A673 (cell line): ENCODE measurements at regions not wholly inside any gene's neighbourhood (a gene's known extent, or its start where the extent isn't known, plus 50 kb on each side); places are given as distances from the start of the nearest gene placed in this dataset.
A peak's percentile ranks its signal among the peaks of the same experiment; 100 is the strongest.
"Not testable (repeated sequence)": the region's sequence is repeated elsewhere in the genome, so short reads cannot be mapped to it uniquely, and the experiment has no call there.

Experiments
- BruUV-seq: library from RNA; stranded (reverse); fragments of 400-500 nt; replicated peaks from 2 replicates; lab custom pipeline; 2021; lab: Mats Ljungman, UMichigan
- CTCF ChIA-PET: fragments of 300-600 bp; sonication (Branson Sonifier 250); formaldehyde crosslinking; loops from one replicate; lab custom pipeline; 2022; ENCODE audit warnings: antibody characterized with exemption; lab: Charles Lee
- POLR2A ChIA-PET: fragments of 300-600 bp; sonication (Branson Sonifier 250); formaldehyde crosslinking; loops from one replicate; lab custom pipeline; 2022; ENCODE audit warnings: antibody characterized with exemption; ENCODE audit not compliant: low non-redundant PET; lab: Charles Lee
- DNase-seq: peaks from one replicate; pipeline ENCODE4 v3.0.0-alpha.2; 2015; ENCODE audit warnings: low spot score
- H3K27ac ChIP-seq: fragments of 200-600 bp; sonication (generic); 2 replicates; pipeline ENCODE4 v1.5.1; 2016; ENCODE audit warnings: mixed run types, low read depth, mild to moderate bottlenecking, mixed read lengths, antibody characterized with exemption, low read length; ENCODE audit not compliant: poor library complexity, severe bottlenecking
- H3K27me3 ChIP-seq: fragments of 200-600 bp; sonication (generic); replicated peaks from 2 replicates; pipeline ENCODE4 v1.6.1; 2017; ENCODE audit warnings: mixed run types, low read depth, mild to moderate bottlenecking, mixed read lengths, antibody characterized with exemption, low read length; ENCODE audit not compliant: insufficient read depth, poor library complexity
- H3K36me3 ChIP-seq: fragments of 200-600 bp; sonication (generic); 2 replicates; pipeline ENCODE4 v1.6.1; 2016; ENCODE audit warnings: mixed run types, mild to moderate bottlenecking, mixed read lengths, antibody characterized with exemption, low read length; ENCODE audit not compliant: insufficient read depth, poor library complexity, severe bottlenecking
- H3K4me1 ChIP-seq: fragments of 200-600 bp; sonication (generic); 2 replicates; pipeline ENCODE4 v1.6.1; 2017; ENCODE audit warnings: mixed run types, mild to moderate bottlenecking, mixed read lengths, antibody characterized with exemption, low read length; ENCODE audit not compliant: insufficient read depth, poor library complexity, severe bottlenecking
- H3K4me3 ChIP-seq: fragments of 200-600 bp; sonication (generic); 2 replicates; pipeline ENCODE4 v1.5.1; 2016; ENCODE audit warnings: low read depth, mixed run types, mild to moderate bottlenecking, mixed read lengths, low read length; ENCODE audit not compliant: poor library complexity, severe bottlenecking
- H3K9me3 ChIP-seq: fragments of 200-600 bp; sonication (generic); 2 replicates; pipeline ENCODE4 v1.6.1; 2016; ENCODE audit warnings: mixed run types, low read depth, mild to moderate bottlenecking, mixed read lengths, antibody characterized with exemption, low read length; ENCODE audit not compliant: poor library complexity, severe bottlenecking
- EZH2 ChIP-seq: fragments of 200-600 bp; sonication (generic); IDR thresholded peaks from 2 replicates; pipeline ENCODE4 v1.6.1; 2017; ENCODE audit warnings: borderline replicate concordance, low read depth, mild to moderate bottlenecking, mixed read lengths, antibody characterized with exemption, low read length; ENCODE audit not compliant: poor library complexity, severe bottlenecking
- intact Hi-C: fragments of 100-400 bp; cut with micrococcal nuclease; formaldehyde crosslinking; loops from one replicate; pipeline ENCODE4 v1.10.0; 2022; ENCODE audit not compliant: unreplicated experiment
- TF ChIP-seq, protein P1 (sequence below): fragments of 300-800, 200-600 bp; sonication (generic); conservative IDR thresholded peaks from 2 replicates; pipeline ENCODE4 v1.5.1; 2017; ENCODE audit warnings: low read depth, mild to moderate bottlenecking, antibody characterized with exemption, low read length, moderate library complexity, mixed read lengths

DNA sequence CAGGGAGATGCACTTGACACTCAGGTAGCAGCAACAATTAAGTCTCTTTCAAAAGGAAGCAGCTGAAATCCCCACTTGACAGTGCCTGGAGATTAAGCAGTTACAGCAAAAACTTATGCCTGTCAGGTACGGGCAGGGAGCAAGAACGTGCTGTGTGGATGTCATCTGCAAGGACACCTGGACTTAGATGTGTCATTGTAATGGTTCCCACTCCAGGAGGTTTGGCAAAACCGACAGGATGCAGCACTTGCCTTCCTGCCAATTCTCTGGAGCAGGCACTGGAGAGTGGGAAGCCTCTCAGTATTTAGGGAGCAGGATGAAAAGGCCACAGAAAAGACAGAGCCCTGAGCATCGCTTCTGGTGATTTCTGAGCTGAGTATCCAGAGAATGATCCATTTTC lies 292.4 kb downstream of the PDCD6IP start:
- no TSS peak for BruUV-seq
- Histone ChIP-seq H3K9me3 (peaks cover 5% of the 10 kb centered on the region), H3K4me3 (no peak overlapping the region), H3K4me1 (no peaks in the 10 kb centered on the region), H3K27me3 (no peaks in the 10 kb centered on the region), H3K27ac (no peak overlapping the region), H3K36me3 (no peaks in the 10 kb centered on the region)
- TF ChIP-seq EZH2: no peak
- TF ChIP-seq, protein P1, sequence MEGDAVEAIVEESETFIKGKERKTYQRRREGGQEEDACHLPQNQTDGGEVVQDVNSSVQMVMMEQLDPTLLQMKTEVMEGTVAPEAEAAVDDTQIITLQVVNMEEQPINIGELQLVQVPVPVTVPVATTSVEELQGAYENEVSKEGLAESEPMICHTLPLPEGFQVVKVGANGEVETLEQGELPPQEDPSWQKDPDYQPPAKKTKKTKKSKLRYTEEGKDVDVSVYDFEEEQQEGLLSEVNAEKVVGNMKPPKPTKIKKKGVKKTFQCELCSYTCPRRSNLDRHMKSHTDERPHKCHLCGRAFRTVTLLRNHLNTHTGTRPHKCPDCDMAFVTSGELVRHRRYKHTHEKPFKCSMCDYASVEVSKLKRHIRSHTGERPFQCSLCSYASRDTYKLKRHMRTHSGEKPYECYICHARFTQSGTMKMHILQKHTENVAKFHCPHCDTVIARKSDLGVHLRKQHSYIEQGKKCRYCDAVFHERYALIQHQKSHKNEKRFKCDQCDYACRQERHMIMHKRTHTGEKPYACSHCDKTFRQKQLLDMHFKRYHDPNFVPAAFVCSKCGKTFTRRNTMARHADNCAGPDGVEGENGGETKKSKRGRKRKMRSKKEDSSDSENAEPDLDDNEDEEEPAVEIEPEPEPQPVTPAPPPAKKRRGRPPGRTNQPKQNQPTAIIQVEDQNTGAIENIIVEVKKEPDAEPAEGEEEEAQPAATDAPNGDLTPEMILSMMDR: no peak
- intact Hi-C loops: no loop called here
- ChIA-PET CTCF (no interaction called here), POLR2A (no interaction called here)
- DNase-seq: no peak

DNA sequence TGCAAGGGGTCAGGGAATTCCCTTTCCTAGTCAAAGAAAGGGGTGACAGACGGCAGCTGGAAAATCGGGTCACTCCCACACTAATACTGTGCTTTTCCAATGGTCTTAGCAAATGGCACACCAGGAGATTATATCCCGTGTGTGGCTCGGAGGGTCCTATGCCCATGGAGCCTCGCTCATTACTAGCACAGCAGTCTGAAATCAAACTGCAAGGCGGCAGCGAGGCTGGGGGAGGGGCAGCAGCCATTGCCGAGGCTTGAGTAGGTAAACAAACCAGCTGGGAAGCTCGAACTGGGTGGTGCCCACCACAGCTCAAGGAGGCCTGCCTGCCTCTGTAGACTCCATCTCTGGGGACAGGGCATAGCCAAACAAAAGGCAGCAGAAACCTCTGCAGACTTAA lies 295.9 kb downstream of the PDCD6IP start:
- CTCF ChIA-PET, POLR2A ChIA-PET, BruUV-seq: not testable (repeated sequence)

DNA sequence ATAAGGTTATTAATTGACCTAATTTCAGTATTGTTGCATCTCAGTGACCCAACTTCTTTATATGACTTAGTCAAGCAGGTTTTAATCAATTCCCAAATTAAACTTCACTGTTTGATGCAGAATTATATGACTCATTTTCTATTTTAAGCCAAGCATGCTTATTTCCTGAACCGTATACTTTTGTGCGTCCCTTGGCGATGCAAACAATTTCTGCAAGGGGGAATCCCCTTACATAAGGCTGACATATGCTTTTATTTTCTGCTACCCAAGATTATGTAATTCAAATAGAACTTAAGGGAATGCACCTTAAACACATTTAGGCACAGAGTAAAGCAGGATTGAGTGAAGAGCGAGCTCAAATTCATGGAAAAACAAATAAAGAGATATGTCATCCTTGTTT lies 303.9 kb downstream of the PDCD6IP start:
- CTCF ChIA-PET: no interaction called here
- Histone ChIP-seq H3K4me3 (no peak overlapping the region), H3K36me3 (no peaks in the 10 kb centered on the region), H3K4me1 (peaks cover 30% of the 10 kb centered on the region), H3K27me3 (no peaks in the 10 kb centered on the region), H3K27ac (peak overlapping the region; percentile 71), H3K9me3 (peaks cover 15% of the 10 kb centered on the region)
- peak; percentile 66 for DNase-seq
- BruUV-seq: no TSS peak
- intact Hi-C loops: loop anchor here (5.0 kb wide), 1 partner anchor 580 kb away; no protein-coding TSS in a partner anchor
- TF ChIP-seq, protein P1: no peak
- TF ChIP-seq EZH2: no peak
- POLR2A ChIA-PET: interaction anchor here (0.6 kb wide), 1 partner anchor 162 kb away, joined by 4 read pairs; no protein-coding TSS in a partner anchor

More for the DNA sequence above, 295.9 kb downstream of the PDCD6IP start:
- H3K9me3 ChIP-seq, H3K27me3 ChIP-seq, H3K27ac ChIP-seq, H3K36me3 ChIP-seq, intact Hi-C loops, H3K4me3 ChIP-seq, DNase-seq, H3K4me1 ChIP-seq: not testable (repeated sequence)

DNA sequence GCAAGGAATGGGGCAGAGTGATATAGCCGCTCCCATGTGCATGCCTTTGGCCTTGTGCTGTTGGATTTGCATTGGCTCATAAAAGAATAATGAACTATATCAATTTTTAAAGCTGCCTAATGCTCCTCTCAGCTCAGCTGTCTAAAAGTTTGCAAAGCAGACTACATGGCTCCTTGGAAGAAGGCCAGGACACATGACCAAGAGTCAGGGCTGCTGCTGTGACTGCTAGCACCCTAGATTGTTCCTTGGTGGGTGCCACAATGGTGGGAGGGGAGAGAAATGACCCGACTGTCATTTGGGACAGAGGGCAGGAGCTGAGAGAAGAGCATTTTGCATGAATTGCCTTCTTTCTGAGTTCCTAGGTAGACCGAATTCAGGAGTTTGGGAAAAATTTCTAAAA lies 307.9 kb downstream of the PDCD6IP start:
- Histone ChIP-seq H3K4me1 (peaks cover 38% of the 10 kb centered on the region), H3K36me3 (no peaks in the 10 kb centered on the region), H3K27ac (peak overlapping the region; percentile 22), H3K4me3 (no peak overlapping the region), H3K9me3 (peaks cover 3% of the 10 kb centered on the region), H3K27me3 (no peaks in the 10 kb centered on the region)
- BruUV-seq: no TSS peak
- intact Hi-C loops: loop anchor here (2.0 to 5.0 kb wide), 2 partner anchors 96 to 168 kb away; no protein-coding TSS in a partner anchor
- TF ChIP-seq, protein P1: no peak
- TF ChIP-seq EZH2: no peak
- POLR2A ChIA-PET: no interaction called here
- CTCF ChIA-PET: no interaction called here
- no peak for DNase-seq
